ENCODE measurements at regions not wholly inside any gene's neighbourhood (a gene's known extent, or its start where the extent isn't known, plus 50 kb on each side); places are given as distances from the start of the nearest gene placed in this dataset.

- no peak for DNase-seq (ENCODE audit: extremely low spot score, unreplicated experiment)
- no peak overlapping the region for H3K4me3 Mint-ChIP-seq
Observed at GRCh38 chr12:84730561-84731162, 181.9 kb downstream of the SLC6A15 start.

DNA sequence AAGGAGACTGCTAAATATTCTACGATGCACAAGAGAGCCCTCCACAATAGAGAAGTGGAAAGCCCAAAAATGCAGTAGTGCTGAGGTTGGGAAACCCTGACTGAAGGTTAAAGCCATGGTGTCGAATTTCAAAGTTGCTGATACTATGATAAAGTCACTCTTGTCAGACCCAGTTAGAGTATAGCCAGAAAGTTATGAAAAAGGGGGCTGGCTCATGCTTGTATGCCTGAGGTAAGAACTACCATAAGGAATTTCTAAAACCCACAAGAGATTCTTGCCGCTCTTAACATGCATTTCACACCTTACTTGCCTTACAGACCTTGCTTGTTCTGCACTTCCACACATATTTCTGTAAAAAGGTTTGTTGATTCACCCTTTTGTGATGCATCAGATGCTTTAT, 184.6 kb downstream of the SLC6A15 start:
- TF ChIP-seq CTCF (conservative IDR thresholded peaks at IDR 0.05): no peak
- Mint-ChIP-seq H3K9me3 (no peaks in the 10 kb centered on the region), H3K27ac (peak overlapping the region; percentile 21), H3K36me3 (no peaks in the 10 kb centered on the region), H3K27me3 (no peaks in the 10 kb centered on the region), H3K4me1 (ENCODE audit: unreplicated experiment) (peaks cover 10% of the 10 kb centered on the region), H3K4me3 (peak overlapping the region; percentile 11)
- DNase-seq (ENCODE audit: extremely low spot score, unreplicated experiment): no peak

More at GRCh38 chr12:84730561-84731162, 181.9 kb downstream of the SLC6A15 start:
- no peak for TF ChIP-seq CTCF (conservative IDR thresholded peaks at IDR 0.05)
- H3K27ac Mint-ChIP-seq: no peak overlapping the region
- peaks cover 10% of the 10 kb centered on the region for H3K4me1 Mint-ChIP-seq (ENCODE audit: unreplicated experiment)
- H3K27me3 Mint-ChIP-seq: no peaks in the 10 kb centered on the region
- H3K9me3 Mint-ChIP-seq: no peaks in the 10 kb centered on the region
- H3K36me3 Mint-ChIP-seq: no peaks in the 10 kb centered on the region

GRCh38 chr12:84726780-84727179, 185.8 kb downstream of the SLC6A15 start:
- Mint-ChIP-seq H3K9me3 (no peaks in the 10 kb centered on the region), H3K27ac (no peak overlapping the region), H3K4me3 (no peak overlapping the region), H3K4me1 (ENCODE audit: unreplicated experiment) (peaks cover 10% of the 10 kb centered on the region), H3K36me3 (no peaks in the 10 kb centered on the region), H3K27me3 (no peaks in the 10 kb centered on the region)
- no peak for TF ChIP-seq CTCF (conservative IDR thresholded peaks at IDR 0.05)
- no peak for DNase-seq (ENCODE audit: extremely low spot score, unreplicated experiment)

- H3K4me1 Mint-ChIP-seq (ENCODE audit: unreplicated experiment): peaks cover 10% of the 10 kb centered on the region
- no peak overlapping the region for H3K4me3 Mint-ChIP-seq
- DNase-seq (ENCODE audit: extremely low spot score, unreplicated experiment): no peak
- H3K36me3 Mint-ChIP-seq: no peaks in the 10 kb centered on the region
- TF ChIP-seq CTCF (conservative IDR thresholded peaks at IDR 0.05): no peak
- no peaks in the 10 kb centered on the region for H3K27me3 Mint-ChIP-seq
- no peak overlapping the region for H3K27ac Mint-ChIP-seq
- H3K9me3 Mint-ChIP-seq: no peaks in the 10 kb centered on the region
Observed at GRCh38 chr12:84723988-84724387, 188.6 kb downstream of the SLC6A15 start.

GRCh38 chr12:84719997-84720396, 192.6 kb downstream of the SLC6A15 start:
- no peaks in the 10 kb centered on the region for H3K4me1 Mint-ChIP-seq (ENCODE audit: unreplicated experiment)
- no peaks in the 10 kb centered on the region for H3K9me3 Mint-ChIP-seq
- no peak for DNase-seq (ENCODE audit: extremely low spot score, unreplicated experiment)
- no peak overlapping the region for H3K27ac Mint-ChIP-seq
- H3K36me3 Mint-ChIP-seq: no peaks in the 10 kb centered on the region
- TF ChIP-seq CTCF (conservative IDR thresholded peaks at IDR 0.05): no peak
- no peak overlapping the region for H3K4me3 Mint-ChIP-seq
- H3K27me3 Mint-ChIP-seq: no peaks in the 10 kb centered on the region

GRCh38 chr12:84718906-84719305, 193.7 kb downstream of the SLC6A15 start:
- Mint-ChIP-seq H3K9me3 (no peaks in the 10 kb centered on the region), H3K4me1 (ENCODE audit: unreplicated experiment) (no peaks in the 10 kb centered on the region), H3K36me3 (no peaks in the 10 kb centered on the region), H3K27ac (no peak overlapping the region), H3K4me3 (no peak overlapping the region), H3K27me3 (no peaks in the 10 kb centered on the region)
- DNase-seq (ENCODE audit: extremely low spot score, unreplicated experiment): no peak
- TF ChIP-seq CTCF (conservative IDR thresholded peaks at IDR 0.05): no peak

Measured in type B pancreatic cell (in vitro differentiated cells).